OCI-LY7 (cell line): ENCODE measurements at regions not wholly inside any gene's neighbourhood (a gene's known extent, or its start where the extent isn't known, plus 50 kb on each side); places are given as distances from the start of the nearest gene placed in this dataset.

Experiments
- BruUV-seq: library from RNA; stranded (reverse); fragments of 400-500 nt; replicated peaks from 2 replicates; lab custom pipeline; 2021; lab: Mats Ljungman, UMichigan
- CTCF ChIA-PET: fragments of 300-600 bp; sonication (Branson Sonifier 250); formaldehyde crosslinking; loops from one replicate; lab custom pipeline; 2022; ENCODE audit warnings: antibody characterized with exemption; ENCODE audit not compliant: unreplicated experiment; lab: Charles Lee
- POLR2A ChIA-PET: fragments of 300-600 bp; sonication (Branson Sonifier 250); formaldehyde crosslinking; loops from one replicate; lab custom pipeline; 2022; ENCODE audit warnings: antibody characterized with exemption; lab: Charles Lee
- DNase-seq: peaks from one replicate; pipeline ENCODE4 v3.0.0-alpha.2; 2015; ENCODE audit warnings: low spot score
- H2AFZ ChIP-seq: fragments of 200-600 bp; sonication (generic), shearing (Covaris generic); 2 replicates; pipeline ENCODE4 v1.6.1; 2014; ENCODE audit warnings: mild to moderate bottlenecking, antibody characterized with exemption, low read length, moderate library complexity
- H3K27ac ChIP-seq: fragments of 200-600 bp; sonication (generic); 2 replicates; pipeline ENCODE4 v1.5.1; 2014; ENCODE audit warnings: mixed run types, low read depth, mild to moderate bottlenecking, moderate library complexity, low read length, inconsistent platforms; ENCODE audit not compliant: poor library complexity, severe bottlenecking
- H3K36me3 ChIP-seq: fragments of 200-600 bp; sonication (generic); 2 replicates; pipeline ENCODE4 v1.6.1; 2014; ENCODE audit warnings: mild to moderate bottlenecking, antibody characterized with exemption, low read length, moderate library complexity, mixed read lengths; ENCODE audit not compliant: insufficient read depth
- H3K4me1 ChIP-seq: fragments of 200-600 bp; sonication (generic); 2 replicates; pipeline ENCODE4 v1.5.1; 2014; ENCODE audit warnings: mild to moderate bottlenecking, low read length; ENCODE audit not compliant: insufficient read depth, poor library complexity, severe bottlenecking
- H3K4me2 ChIP-seq: fragments of 200-600 bp; sonication (generic); 2 replicates; pipeline ENCODE4 v1.6.1; 2014; ENCODE audit warnings: mild to moderate bottlenecking, low read length
- H3K4me3 ChIP-seq: fragments of 200-600 bp; sonication (generic); 2 replicates; pipeline ENCODE4 v1.5.1; 2014; ENCODE audit warnings: mild to moderate bottlenecking, low read depth, low read length; ENCODE audit not compliant: poor library complexity, severe bottlenecking
- H3K79me2 ChIP-seq: fragments of 200-600 bp; sonication (generic); 2 replicates; pipeline ENCODE4 v1.6.1; 2016; ENCODE audit warnings: low read depth, mild to moderate bottlenecking, low read length, moderate library complexity, mixed read lengths; ENCODE audit not compliant: insufficient read depth
- H3K9me2 ChIP-seq: fragments of 200-600 bp; sonication (generic); 2 replicates; pipeline ENCODE4 v1.6.1; 2016; ENCODE audit warnings: mild to moderate bottlenecking, low read length, mixed read lengths; ENCODE audit not compliant: insufficient read depth
- H3K9me3 ChIP-seq: fragments of 200-600 bp; sonication (generic); 2 replicates; pipeline ENCODE4 v1.6.1; 2014; ENCODE audit warnings: mild to moderate bottlenecking, mixed run types, low read length, mixed read lengths
- H4K20me1 ChIP-seq: fragments of 200-600 bp; sonication (generic); 2 replicates; pipeline ENCODE4 v1.6.1; 2014; ENCODE audit warnings: mild to moderate bottlenecking, antibody characterized with exemption, low read length, moderate library complexity, mixed read lengths; ENCODE audit not compliant: insufficient read depth
- CTCF ChIP-seq: fragments of 200-600 bp; sonication (generic); conservative IDR thresholded peaks from 2 replicates; pipeline ENCODE4 v1.5.1; 2014; ENCODE audit warnings: mild to moderate bottlenecking, antibody characterized with exemption, low read length, moderate library complexity, mixed read lengths
- EZH2phosphoT487 ChIP-seq: fragments of 200-600 bp; sonication (generic); IDR thresholded peaks from 2 replicates; pipeline ENCODE4 v1.6.1; 2018; ENCODE audit warnings: low read depth, borderline replicate concordance, mild to moderate bottlenecking, mixed run types, antibody characterized with exemption, low read length, moderate library complexity, mixed read lengths
- intact Hi-C: fragments of 100-400 bp; cut with micrococcal nuclease; formaldehyde crosslinking; loops from one replicate; pipeline ENCODE4 v1.10.0; 2022; ENCODE audit not compliant: unreplicated experiment

GRCh38 chr3:150059241-150059640 lies 88.5 kb upstream of the PFN2 start:
- Histone ChIP-seq H3K36me3 (no peaks in the 10 kb centered on the region), H3K79me2 (no peaks in the 10 kb centered on the region), H4K20me1 (no peaks in the 10 kb centered on the region), H3K4me3 (no peak overlapping the region), H2AFZ (no peak overlapping the region), H3K9me3 (no peaks in the 10 kb centered on the region), H3K4me2 (no peak overlapping the region), H3K27ac (no peak overlapping the region), H3K4me1 (no peaks in the 10 kb centered on the region), H3K9me2 (no peaks in the 10 kb centered on the region)
- DNase-seq = no peak
- TF ChIP-seq CTCF = no peak
- TF ChIP-seq EZH2phosphoT487 = no peak
- intact Hi-C loops = no loop called here
- POLR2A ChIA-PET = interaction anchor here (0.7 kb wide), 1 partner anchor 171 kb away, joined by 3 read pairs; no protein-coding TSS in a partner anchor
- CTCF ChIA-PET = no interaction called here
- BruUV-seq = no TSS peak

- Histone ChIP-seq H3K36me3 (no peaks in the 10 kb centered on the region), H3K4me1 (no peaks in the 10 kb centered on the region), H3K9me2 (no peaks in the 10 kb centered on the region), H3K9me3 (no peaks in the 10 kb centered on the region), H3K4me3 (no peak overlapping the region), H2AFZ (no peak overlapping the region), H3K27ac (no peak overlapping the region), H4K20me1 (no peaks in the 10 kb centered on the region), H3K4me2 (no peak overlapping the region), H3K79me2 (no peaks in the 10 kb centered on the region)
- CTCF ChIA-PET = no interaction called here
- no peak for DNase-seq
- intact Hi-C loops = no loop called here
- POLR2A ChIA-PET = interaction anchor here (0.5 to 0.6 kb wide), 2 partner anchors 18 to 272 kb away, joined by 3 read pairs; no protein-coding TSS in a partner anchor
- no peak for TF ChIP-seq CTCF
- no TSS peak for BruUV-seq
Measured at GRCh38 chr3:150057227-150057626, 86.5 kb upstream of the PFN2 start.

GRCh38 chr3:150055332-150055731 lies 84.6 kb upstream of the PFN2 start:
- H3K36me3 ChIP-seq = no peaks in the 10 kb centered on the region
- no peak overlapping the region for H2AFZ ChIP-seq
- no peak for DNase-seq
- H3K79me2 ChIP-seq = no peaks in the 10 kb centered on the region
- H3K4me1 ChIP-seq = no peaks in the 10 kb centered on the region
- ChIA-PET CTCF (no interaction called here), POLR2A (no interaction called here)
- no peak overlapping the region for H3K4me2 ChIP-seq
- no TSS peak for BruUV-seq
- H4K20me1 ChIP-seq = no peaks in the 10 kb centered on the region
- no peak overlapping the region for H3K4me3 ChIP-seq
- H3K27ac ChIP-seq = no peak overlapping the region
- no peaks in the 10 kb centered on the region for H3K9me3 ChIP-seq
- intact Hi-C loops = no loop called here
- no peaks in the 10 kb centered on the region for H3K9me2 ChIP-seq
- TF ChIP-seq EZH2phosphoT487 (no peak), CTCF (no peak)
